AML-193 (cell line): ENCODE measurements at regions not wholly inside any gene's neighbourhood (a gene's known extent, or its start where the extent isn't known, plus 50 kb on each side); places are given as distances from the start of the nearest gene placed in this dataset.
"Not testable (repeated sequence)": the region's sequence is repeated elsewhere in the genome, so short reads cannot be mapped to it uniquely, and the experiment has no call there.

Experiments used
- DNase-seq, 2 experiments: peaks; one replicate each; lab custom pipeline; 2025; lab: John Stamatoyannopoulos, UW

GRCh38 chr12:70070494-70071007 is 172.7 kb upstream of the CNOT2 start:
- DNase-seq = no peak

- no peak for DNase-seq
Measured at GRCh38 chr12:70074510-70074909, 168.7 kb upstream of the CNOT2 start.

- DNase-seq = no peak
Measured at GRCh38 chr12:70077441-70077840, 165.8 kb upstream of the CNOT2 start.

- DNase-seq = no peak
Measured at GRCh38 chr12:70078161-70078560, 165.1 kb upstream of the CNOT2 start.

- DNase-seq = no peak
Measured at GRCh38 chr12:70080566-70080965, 162.7 kb upstream of the CNOT2 start.

- DNase-seq = no peak
Measured at GRCh38 chr12:70082997-70083676, 160.1 kb upstream of the CNOT2 start.

- DNase-seq = no peak
Measured at GRCh38 chr12:70083677-70084020, 159.6 kb upstream of the CNOT2 start.

GRCh38 chr12:70086372-70086771 is 156.9 kb upstream of the CNOT2 start:
- DNase-seq = not testable (repeated sequence)

GRCh38 chr12:70091021-70091521 is 152.2 kb upstream of the CNOT2 start:
- no peak for DNase-seq

GRCh38 chr12:70094467-70094866 is 148.8 kb upstream of the CNOT2 start:
- DNase-seq = no peak

- no peak for DNase-seq
Measured at GRCh38 chr12:70096759-70097410, 146.3 kb upstream of the CNOT2 start.

GRCh38 chr12:70101064-70101463 is 142.2 kb upstream of the CNOT2 start:
- no peak for DNase-seq

GRCh38 chr12:70106347-70106746 is 136.9 kb upstream of the CNOT2 start:
- no peak for DNase-seq

GRCh38 chr12:70110085-70110484 is 133.1 kb upstream of the CNOT2 start:
- no peak for DNase-seq

GRCh38 chr12:70117670-70118069 is 125.6 kb upstream of the CNOT2 start:
- no peak for DNase-seq

- no peak for DNase-seq
Measured at GRCh38 chr12:70120970-70121369, 122.3 kb upstream of the CNOT2 start.

- no peak for DNase-seq
Measured at GRCh38 chr12:70121562-70121961, 121.7 kb upstream of the CNOT2 start.

- no peak for DNase-seq
Measured at GRCh38 chr12:70122804-70123203, 120.4 kb upstream of the CNOT2 start.

- DNase-seq = no peak
Measured at GRCh38 chr12:70149013-70149412, 94.2 kb upstream of the CNOT2 start.

- no peak for DNase-seq
Measured at GRCh38 chr12:70149665-70150064, 93.6 kb upstream of the CNOT2 start.

- DNase-seq = no peak
Measured at GRCh38 chr12:70150230-70150629, 93.0 kb upstream of the CNOT2 start.

- no peak for DNase-seq
Measured at GRCh38 chr12:70151993-70152392, 91.2 kb upstream of the CNOT2 start.

GRCh38 chr12:70154087-70154638 is 89.1 kb upstream of the CNOT2 start:
- DNase-seq = no peak
